Spleen (tissue), 7 donors: ENCODE measurements at regions not wholly inside any gene's neighbourhood (a gene's known extent, or its start where the extent isn't known, plus 50 kb on each side); places are given as distances from the start of the nearest gene placed in this dataset.

Experiments used
- CTCF ChIP-seq, 11 experiments: fragments of 200-600 bp in 7 of 11; fragments of 450-650 bp in 4 of 11; sonication (generic) in 4 of 11; IDR thresholded peaks in 8 of 11; conservative IDR thresholded peaks in 3 of 11; 1 replicate in 7 of 11; 2 replicates in 4 of 11; pipeline versions ENCODE4 v1.4.0 to v1.8.0; 2016 to 2021; ENCODE audit warnings: antibody characterized with exemption in 11 of 11, inconsistent platforms in 4 of 11, mild to moderate bottlenecking in 1 of 11
- POLR2A ChIP-seq, 3 donors: fragments of 450-650 bp; IDR thresholded peaks; one replicate each; pipeline ENCODE4 v1.5.1; 2017; ENCODE audit warnings: antibody characterized with exemption in 3 of 3, mild to moderate bottlenecking in 1 of 3
- POLR2AphosphoS5 ChIP-seq, 3 donors: sonication (generic); formaldehyde crosslinking; IDR thresholded peaks; one replicate each; pipeline ENCODE4 v1.5.1; 2017; ENCODE audit warnings: antibody characterized with exemption in 3 of 3
- donor health status: DM: no; HTN: no; CAD: no; lungs with moderate emphysema.
- donor health status: DM: no; HTN: no; CAD: no.
- donor health status: DM: no; HTN: no; CAD: no.

- TF ChIP-seq CTCF (IDR thresholded peaks at IDR 0.05 in 8 of 11, conservative IDR thresholded peaks at IDR 0.05 in 3 of 11): no peak
- no peak for TF ChIP-seq POLR2AphosphoS5 (IDR thresholded peaks at IDR 0.05)
- no peak for TF ChIP-seq POLR2A (IDR thresholded peaks at IDR 0.05)
Measured at GRCh38 chr18:30481871-30482270, 560.7 kb downstream of the DSC3 start.
